ENCODE measurements at regions not wholly inside any gene's neighbourhood (a gene's known extent, or its start where the extent isn't known, plus 50 kb on each side); places are given as distances from the start of the nearest gene placed in this dataset.

GRCh38 chr4:110780538-110780937 is 157.7 kb upstream of the PITX2 start:
- H3K27ac ChIP-seq, result no peak overlapping the region
- no peaks in the 10 kb centered on the region for H3K27me3 ChIP-seq
- H3K4me3 ChIP-seq, result no peak overlapping the region
- 72 to 84% methylated on average over 1 of the region's 1 CpG for WGBS, 2 donors
- no peaks in the 10 kb centered on the region for H3K9me3 ChIP-seq
- TF ChIP-seq POLR2A (IDR thresholded peaks at IDR 0.05) (no peak), CTCF (IDR thresholded peaks at IDR 0.05) (no peak)
- no peaks in the 10 kb centered on the region for H3K36me3 ChIP-seq (replicated peaks in 1 of 2; ENCODE audit: insufficient read depth in 1 of 2, low read depth in 2 of 2)
- DNase-seq (no peak), ATAC-seq (no peak)
- no peaks in the 10 kb centered on the region for H3K4me1 ChIP-seq
- intact Hi-C loops (cut with DNase I), result no loop called here

- Histone ChIP-seq H3K36me3 (replicated peaks in 1 of 2; ENCODE audit: insufficient read depth in 1 of 2, low read depth in 2 of 2) (no peaks in the 10 kb centered on the region), H3K9me3 (no peaks in the 10 kb centered on the region), H3K4me3 (no peak overlapping the region), H3K27me3 (no peaks in the 10 kb centered on the region), H3K27ac (no peak overlapping the region), H3K4me1 (no peaks in the 10 kb centered on the region)
- TF ChIP-seq POLR2A (IDR thresholded peaks at IDR 0.05), result no peak
- no peak for TF ChIP-seq CTCF (IDR thresholded peaks at IDR 0.05)
- ATAC-seq, result no peak
- WGBS, 2 donors, result 56 to 68% methylated on average over 4 of the region's 4 CpGs
- DNase-seq, result no peak
- intact Hi-C loops (cut with DNase I), result no loop called here
Observed at GRCh38 chr4:110781944-110782343, 159.1 kb upstream of the PITX2 start.

- no peak overlapping the region for H3K27ac ChIP-seq
- H3K36me3 ChIP-seq (replicated peaks in 1 of 2; ENCODE audit: insufficient read depth in 1 of 2, low read depth in 2 of 2), result no peaks in the 10 kb centered on the region
- WGBS, 2 donors, result 62 to 67% methylated on average over 4 of the region's 4 CpGs
- H3K27me3 ChIP-seq, result no peaks in the 10 kb centered on the region
- intact Hi-C loops (cut with DNase I), result no loop called here
- ATAC-seq (no peak), DNase-seq (no peak)
- TF ChIP-seq CTCF (IDR thresholded peaks at IDR 0.05), result no peak
- TF ChIP-seq POLR2A (IDR thresholded peaks at IDR 0.05), result no peak
- H3K9me3 ChIP-seq, result no peaks in the 10 kb centered on the region
- no peaks in the 10 kb centered on the region for H3K4me1 ChIP-seq
- no peak overlapping the region for H3K4me3 ChIP-seq
Observed at GRCh38 chr4:110787109-110787508, 164.2 kb upstream of the PITX2 start.

- no peak overlapping the region for H3K4me3 ChIP-seq
- H3K27me3 ChIP-seq, result no peaks in the 10 kb centered on the region
- no peaks in the 10 kb centered on the region for H3K9me3 ChIP-seq
- no peak for TF ChIP-seq POLR2A (IDR thresholded peaks at IDR 0.05)
- no peak for TF ChIP-seq CTCF (IDR thresholded peaks at IDR 0.05)
- DNase-seq (no peak), ATAC-seq (no peak)
- no peaks in the 10 kb centered on the region for H3K36me3 ChIP-seq (replicated peaks in 1 of 2; ENCODE audit: insufficient read depth in 1 of 2, low read depth in 2 of 2)
- 33 to 43% methylated on average over 3 of the region's 3 CpGs for WGBS, 2 donors
- H3K27ac ChIP-seq, result no peak overlapping the region
- H3K4me1 ChIP-seq, result no peaks in the 10 kb centered on the region
- intact Hi-C loops (cut with DNase I), result no loop called here
Observed at GRCh38 chr4:110787707-110788106, 164.8 kb upstream of the PITX2 start.

- DNase-seq (no peak), ATAC-seq (no peak)
- no peaks in the 10 kb centered on the region for H3K9me3 ChIP-seq
- H3K36me3 ChIP-seq (replicated peaks in 1 of 2; ENCODE audit: insufficient read depth in 1 of 2, low read depth in 2 of 2), result no peaks in the 10 kb centered on the region
- no peak overlapping the region for H3K4me3 ChIP-seq
- no peaks in the 10 kb centered on the region for H3K4me1 ChIP-seq
- 57 to 64% methylated on average over 3 of the region's 3 CpGs for WGBS, 2 donors
- peaks cover 0 to 3% of the 10 kb centered on the region in 2 donors for H3K27me3 ChIP-seq
- intact Hi-C loops (cut with DNase I), result no loop called here
- no peak for TF ChIP-seq POLR2A (IDR thresholded peaks at IDR 0.05)
- no peak overlapping the region for H3K27ac ChIP-seq
Observed at GRCh38 chr4:110788302-110788701, 165.4 kb upstream of the PITX2 start.
